ENCODE measurements at regions not wholly inside any gene's neighbourhood (a gene's known extent, or its start where the extent isn't known, plus 50 kb on each side); places are given as distances from the start of the nearest gene placed in this dataset.
A peak's percentile ranks its signal among the peaks of the same experiment; 100 is the strongest.

GRCh38 chr4:58723954-58724353 is 1613.8 kb upstream of the IGFBP7 start:
- H3K27ac ChIP-seq: no peak overlapping the region
- TF ChIP-seq ZFX (IDR thresholded peaks at IDR 0.05) (no peak), CTCF (conservative IDR thresholded peaks at IDR 0.05) (no peak)

GRCh38 chr4:58711039-58711438 is 1600.9 kb upstream of the IGFBP7 start:
- TF ChIP-seq ZFX (IDR thresholded peaks at IDR 0.05) (no peak), CTCF (conservative IDR thresholded peaks at IDR 0.05) (no peak)
- no peak overlapping the region for H3K27ac ChIP-seq

GRCh38 chr4:58688568-58688967 is 1578.4 kb upstream of the IGFBP7 start:
- H3K27ac ChIP-seq: no peak overlapping the region
- TF ChIP-seq ZFX (IDR thresholded peaks at IDR 0.05): no peak
- no peak for TF ChIP-seq CTCF (conservative IDR thresholded peaks at IDR 0.05)

GRCh38 chr4:58679886-58680285 is 1569.7 kb upstream of the IGFBP7 start:
- TF ChIP-seq ZFX (IDR thresholded peaks at IDR 0.05) (no peak), CTCF (conservative IDR thresholded peaks at IDR 0.05) (no peak)
- H3K27ac ChIP-seq: no peak overlapping the region

GRCh38 chr4:58679051-58679450 is 1568.9 kb upstream of the IGFBP7 start:
- no peak for TF ChIP-seq CTCF (conservative IDR thresholded peaks at IDR 0.05)
- no peak for TF ChIP-seq ZFX (IDR thresholded peaks at IDR 0.05)
- no peak overlapping the region for H3K27ac ChIP-seq

- no peak overlapping the region for H3K27ac ChIP-seq
- no peak for TF ChIP-seq ZFX (IDR thresholded peaks at IDR 0.05)
- no peak for TF ChIP-seq CTCF (conservative IDR thresholded peaks at IDR 0.05)
Observed at GRCh38 chr4:58669783-58670182, 1559.6 kb upstream of the IGFBP7 start.

- H3K27ac ChIP-seq: peak overlapping the region; percentile 78; the same call in 1 of the 2 replicates
- no peak for TF ChIP-seq ZFX (IDR thresholded peaks at IDR 0.05)
- TF ChIP-seq CTCF (conservative IDR thresholded peaks at IDR 0.05): no peak
Observed at GRCh38 chr4:58665649-58666048, 1555.5 kb upstream of the IGFBP7 start.
